Lower lobe of right lung (tissue), 2 donors: ENCODE measurements at regions not wholly inside any gene's neighbourhood (a gene's known extent, or its start where the extent isn't known, plus 50 kb on each side); places are given as distances from the start of the nearest gene placed in this dataset.
A peak's percentile ranks its signal among the peaks of the same experiment; 100 is the strongest.

Source experiments
- ATAC-seq, 2 donors: fragments of 200-7000 bp; cut with Tn5 transposase; one replicate each; pipeline ENCODE4 v1.9.1; 2020 to 2022; ENCODE audit warnings: mild to moderate bottlenecking in 2 of 2, moderate library complexity in 2 of 2
- DNase-seq: peaks from one replicate; pipeline ENCODE4 v3.0.0-alpha.2; 2020
- H3K27ac ChIP-seq: fragments of 200-600 bp; one replicate; pipeline ENCODE4 v1.8.0; 2022
- H3K27me3 ChIP-seq: fragments of 200-600 bp; one replicate; pipeline ENCODE4 v1.8.0; 2022; ENCODE audit warnings: low read depth
- H3K36me3 ChIP-seq: fragments of 200-600 bp; one replicate; pipeline ENCODE4 v1.8.0; 2022; ENCODE audit warnings: mild to moderate bottlenecking
- H3K4me1 ChIP-seq: fragments of 200-600 bp; one replicate; pipeline ENCODE4 v1.8.0; 2022
- H3K4me3 ChIP-seq: fragments of 200-600 bp; one replicate; pipeline ENCODE4 v1.8.0; 2022; ENCODE audit warnings: mild to moderate bottlenecking
- H3K9me3 ChIP-seq: fragments of 200-600 bp; one replicate; pipeline ENCODE4 v1.8.0; 2022
- intact Hi-C: fragments of 100-400 bp; cut with DNase I; formaldehyde crosslinking; loops from one replicate; pipeline ENCODE4 v1.11.0; 2022
- TF ChIP-seq, protein P1 (sequence below): fragments of 200-600 bp; IDR thresholded peaks from one replicate; pipeline ENCODE4 v1.8.0; 2022; ENCODE audit warnings: antibody characterized with exemption, mild to moderate bottlenecking
- donor health status: DM: no; HTN: yes; CAD: no; lungs with severe emphysema.

DNA sequence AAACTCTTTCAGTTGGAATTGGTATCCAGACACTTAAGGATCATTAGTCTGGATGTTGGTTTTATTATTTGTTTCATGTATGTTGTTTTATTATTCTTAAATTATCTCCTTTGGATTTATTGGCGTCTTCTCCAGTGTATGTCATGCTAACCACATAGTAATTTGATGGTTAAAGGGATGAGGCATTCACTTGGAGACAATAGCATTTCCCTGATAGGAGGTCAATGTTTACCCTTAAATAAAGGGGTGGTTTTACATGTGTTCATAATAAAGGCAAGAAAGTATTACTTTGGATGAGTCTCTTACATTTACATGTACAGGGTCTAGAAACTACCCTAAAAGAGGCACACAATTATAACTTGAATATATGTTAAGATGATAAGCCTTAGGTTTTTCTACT lies 51.2 kb upstream of the RNF144B start:
- TF ChIP-seq, protein P1, sequence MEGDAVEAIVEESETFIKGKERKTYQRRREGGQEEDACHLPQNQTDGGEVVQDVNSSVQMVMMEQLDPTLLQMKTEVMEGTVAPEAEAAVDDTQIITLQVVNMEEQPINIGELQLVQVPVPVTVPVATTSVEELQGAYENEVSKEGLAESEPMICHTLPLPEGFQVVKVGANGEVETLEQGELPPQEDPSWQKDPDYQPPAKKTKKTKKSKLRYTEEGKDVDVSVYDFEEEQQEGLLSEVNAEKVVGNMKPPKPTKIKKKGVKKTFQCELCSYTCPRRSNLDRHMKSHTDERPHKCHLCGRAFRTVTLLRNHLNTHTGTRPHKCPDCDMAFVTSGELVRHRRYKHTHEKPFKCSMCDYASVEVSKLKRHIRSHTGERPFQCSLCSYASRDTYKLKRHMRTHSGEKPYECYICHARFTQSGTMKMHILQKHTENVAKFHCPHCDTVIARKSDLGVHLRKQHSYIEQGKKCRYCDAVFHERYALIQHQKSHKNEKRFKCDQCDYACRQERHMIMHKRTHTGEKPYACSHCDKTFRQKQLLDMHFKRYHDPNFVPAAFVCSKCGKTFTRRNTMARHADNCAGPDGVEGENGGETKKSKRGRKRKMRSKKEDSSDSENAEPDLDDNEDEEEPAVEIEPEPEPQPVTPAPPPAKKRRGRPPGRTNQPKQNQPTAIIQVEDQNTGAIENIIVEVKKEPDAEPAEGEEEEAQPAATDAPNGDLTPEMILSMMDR = no peak
- intact Hi-C loops = no loop called here
- Histone ChIP-seq H3K27ac (no peak overlapping the region), H3K36me3 (no peaks in the 10 kb centered on the region), H3K4me1 (no peaks in the 10 kb centered on the region), H3K9me3 (no peaks in the 10 kb centered on the region), H3K27me3 (no peaks in the 10 kb centered on the region), H3K4me3 (no peak overlapping the region)
- ATAC-seq (no peak), DNase-seq (no peak)

DNA sequence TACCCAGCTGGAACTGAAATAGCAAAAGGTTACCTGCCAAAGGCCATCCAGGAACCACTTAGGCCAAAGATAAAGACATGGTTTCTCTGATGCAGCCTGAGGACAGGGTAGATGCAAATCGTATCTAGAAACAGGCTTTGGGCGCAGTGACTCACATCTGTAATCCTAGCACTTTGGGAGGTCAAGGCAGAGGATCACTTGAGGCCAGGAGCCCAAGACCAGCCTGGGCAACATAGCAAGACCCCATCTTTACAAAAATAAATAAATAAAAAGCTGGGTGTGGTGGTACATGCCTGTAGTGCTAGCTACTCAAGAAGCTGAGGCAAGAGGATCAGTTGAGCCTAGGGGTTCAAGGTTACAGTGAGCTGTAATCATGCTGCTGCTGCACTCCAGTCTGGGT lies 52.9 kb upstream of the RNF144B start:
- Histone ChIP-seq H3K27me3 (no peaks in the 10 kb centered on the region), H3K36me3 (no peaks in the 10 kb centered on the region), H3K4me1 (peaks cover 4% of the 10 kb centered on the region), H3K9me3 (no peaks in the 10 kb centered on the region), H3K27ac (no peak overlapping the region), H3K4me3 (no peak overlapping the region)
- intact Hi-C loops = no loop called here
- TF ChIP-seq, protein P1 = no peak
- no peak for ATAC-seq
- DNase-seq = no peak

DNA sequence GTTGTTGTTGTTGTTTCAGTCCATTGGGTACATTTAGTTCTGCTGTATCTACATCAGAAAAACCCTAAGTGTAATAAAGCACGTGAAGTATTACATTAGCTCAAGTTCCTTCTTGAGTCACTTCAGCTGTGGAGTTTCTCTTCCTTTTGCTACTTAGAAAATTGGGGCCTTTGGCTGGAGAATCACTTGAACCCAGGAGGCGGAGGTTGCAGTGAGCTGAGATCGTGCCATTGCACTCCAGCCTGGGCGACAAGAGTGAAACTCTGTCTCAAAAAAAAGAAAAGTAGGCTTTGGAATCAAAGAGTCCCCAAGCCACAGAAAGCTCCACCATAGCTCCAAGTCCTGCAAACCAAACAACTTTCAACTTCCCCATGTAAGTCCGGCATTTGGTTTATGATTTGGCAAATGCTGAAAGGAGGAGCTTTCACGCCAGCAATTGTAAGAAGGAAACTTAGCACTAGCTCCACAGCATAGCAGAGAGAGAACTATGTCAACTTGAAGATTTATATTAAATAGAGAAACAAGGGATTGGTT lies 56.5 kb upstream of the RNF144B start:
- no peak overlapping the region for H3K4me3 ChIP-seq
- H3K9me3 ChIP-seq = no peaks in the 10 kb centered on the region
- ATAC-seq (peak; percentile 75 to 76), DNase-seq (no peak)
- TF ChIP-seq, protein P1 = no peak
- H3K27ac ChIP-seq = peak overlapping the region; percentile 67
- H3K4me1 ChIP-seq = peaks cover 7% of the 10 kb centered on the region
- no peaks in the 10 kb centered on the region for H3K36me3 ChIP-seq
- H3K27me3 ChIP-seq = no peaks in the 10 kb centered on the region
- intact Hi-C loops = no loop called here

DNA sequence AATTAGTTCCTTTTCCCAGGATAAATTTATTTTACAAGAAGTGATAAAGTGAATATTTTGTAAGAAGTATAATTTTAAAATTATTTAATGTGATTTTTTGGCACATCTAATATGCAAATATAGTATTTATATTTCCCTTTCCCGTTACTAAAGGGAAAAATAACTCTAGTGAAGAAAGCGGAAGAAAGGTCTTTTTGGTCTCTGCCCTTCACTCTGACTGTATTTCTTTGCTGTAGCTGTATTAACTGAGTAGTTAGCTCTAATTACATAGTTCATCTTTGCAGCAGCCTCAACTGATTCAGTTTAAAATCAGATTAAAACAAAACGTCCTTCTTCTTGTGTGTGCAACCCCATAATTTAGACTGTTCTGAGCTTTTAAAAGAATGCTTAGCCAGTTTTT lies 57.4 kb upstream of the RNF144B start:
- ATAC-seq = peak in 1 of 2 donors; percentile 27
- Histone ChIP-seq H3K4me1 (peaks cover 12% of the 10 kb centered on the region), H3K4me3 (no peak overlapping the region), H3K36me3 (no peaks in the 10 kb centered on the region), H3K27me3 (no peaks in the 10 kb centered on the region), H3K27ac (peak overlapping the region; percentile 67), H3K9me3 (no peaks in the 10 kb centered on the region)
- intact Hi-C loops = no loop called here
- TF ChIP-seq, protein P1 = no peak
- no peak for DNase-seq

DNA sequence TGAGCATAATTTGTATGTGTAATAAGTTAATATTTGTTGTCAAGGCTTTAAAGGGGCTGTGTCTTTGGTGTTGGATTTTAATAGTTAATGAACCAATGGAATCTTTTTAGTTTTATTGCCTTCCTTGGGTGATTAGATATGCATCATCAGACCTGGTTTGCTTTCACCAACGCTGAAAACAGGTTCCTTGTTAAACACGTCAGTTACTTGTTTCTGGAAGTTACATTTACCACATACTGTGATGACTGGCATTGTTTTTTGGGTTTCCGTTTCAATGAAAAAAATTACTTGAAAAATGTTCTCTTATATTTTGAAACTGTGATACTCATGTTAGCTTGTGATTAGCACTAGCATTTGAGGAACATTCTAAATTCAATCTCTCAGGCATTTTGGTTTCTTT lies 58.6 kb upstream of the RNF144B start:
- ATAC-seq (peak in 1 of 2 donors; percentile 18), DNase-seq (no peak)
- H3K27ac ChIP-seq = peak overlapping the region; percentile 67
- intact Hi-C loops = no loop called here
- H3K9me3 ChIP-seq = no peaks in the 10 kb centered on the region
- TF ChIP-seq, protein P1 = no peak
- no peaks in the 10 kb centered on the region for H3K36me3 ChIP-seq
- no peak overlapping the region for H3K4me3 ChIP-seq
- no peaks in the 10 kb centered on the region for H3K27me3 ChIP-seq
- peaks cover 20% of the 10 kb centered on the region for H3K4me1 ChIP-seq

DNA sequence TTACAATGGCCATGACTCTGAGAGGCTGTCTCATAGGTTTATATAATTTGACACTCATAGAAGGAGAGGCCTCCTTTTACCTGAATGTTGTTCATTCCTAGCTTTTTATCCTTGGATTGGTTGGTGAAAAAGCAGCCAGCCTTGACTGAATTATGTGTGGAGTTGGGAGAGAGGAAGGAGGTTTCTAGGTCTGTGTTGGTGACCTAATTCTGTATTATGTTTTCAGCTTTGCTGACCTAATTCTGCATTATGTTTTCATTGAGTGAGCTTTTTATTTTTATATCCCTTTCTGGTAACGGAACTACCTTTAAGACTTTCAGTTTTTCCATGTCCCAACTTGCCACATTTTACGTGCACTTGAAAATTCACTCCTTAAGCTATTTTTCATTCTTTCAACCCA lies 59.1 kb upstream of the RNF144B start:
- Histone ChIP-seq H3K36me3 (no peaks in the 10 kb centered on the region), H3K27me3 (no peaks in the 10 kb centered on the region), H3K4me3 (no peak overlapping the region), H3K9me3 (no peaks in the 10 kb centered on the region), H3K27ac (peak overlapping the region; percentile 67), H3K4me1 (peaks cover 20% of the 10 kb centered on the region)
- DNase-seq (no peak), ATAC-seq (no peak)
- intact Hi-C loops = no loop called here
- TF ChIP-seq, protein P1 = no peak
